GM18511 (cell line): ENCODE measurements at regions not wholly inside any gene's neighbourhood (a gene's known extent, or its start where the extent isn't known, plus 50 kb on each side); places are given as distances from the start of the nearest gene placed in this dataset.

ENCODE experiments used
- ATAC-seq: cut with Tn5 transposase; IDR thresholded peaks from one replicate; pipeline ENCODE4 v1.9.1; 2021; ENCODE audit warnings: mild to moderate bottlenecking, moderate library complexity; ENCODE audit not compliant: unreplicated experiment

DNA sequence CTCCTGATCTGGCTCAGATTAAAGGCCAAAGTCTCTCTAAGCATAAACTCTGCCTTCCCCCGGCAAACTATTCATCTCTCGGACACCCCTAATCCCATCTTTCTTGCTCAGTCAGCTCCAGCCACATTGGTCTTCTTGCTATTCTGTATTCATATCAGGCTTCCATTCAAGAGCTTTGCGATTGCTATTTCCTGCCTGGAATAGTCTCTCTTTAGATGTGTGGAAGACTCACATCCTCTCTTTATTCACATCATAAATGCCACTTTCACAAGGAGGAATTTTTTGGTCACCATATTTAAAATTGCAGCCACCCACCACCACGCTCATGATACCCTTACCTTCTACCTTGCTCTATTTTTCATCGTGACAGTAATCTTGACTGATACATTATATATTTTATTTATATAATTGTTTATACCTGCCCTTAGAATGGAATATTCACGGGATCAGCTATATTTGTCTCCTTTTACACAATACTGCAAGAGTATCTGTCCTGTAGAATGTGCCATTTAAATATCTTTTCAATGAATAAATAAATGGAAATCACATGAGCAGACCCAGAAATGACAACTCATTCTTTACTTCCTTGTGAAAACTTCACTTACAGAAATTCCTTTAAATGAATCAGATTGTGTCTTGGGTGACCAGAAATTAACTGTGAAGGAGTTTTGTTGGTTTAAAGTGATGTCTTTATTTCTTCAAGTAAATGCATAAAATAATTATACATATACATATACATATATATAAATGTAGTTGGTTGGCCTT, 780.6 kb upstream of the FLRT2 start:
- no peak for ATAC-seq

DNA sequence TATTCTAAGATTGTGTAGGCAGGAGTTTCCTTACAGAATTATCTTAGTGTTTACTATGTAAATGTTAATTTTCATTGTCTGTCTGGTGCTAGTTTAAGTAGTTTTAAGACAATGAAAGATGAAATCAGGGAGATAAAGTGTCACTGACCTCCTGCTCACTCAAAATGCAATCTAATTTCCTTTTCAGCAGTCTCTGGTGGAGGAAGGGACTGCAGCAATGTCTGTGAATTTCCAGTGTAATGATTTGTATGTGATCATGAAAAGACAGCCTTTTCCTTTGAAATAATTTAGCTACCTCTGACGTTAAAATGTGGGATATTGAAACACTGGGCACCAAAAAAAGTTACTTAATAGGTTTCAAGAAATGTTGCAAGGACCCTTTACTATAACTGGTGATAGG, 779.7 kb upstream of the FLRT2 start:
- ATAC-seq: no peak

DNA sequence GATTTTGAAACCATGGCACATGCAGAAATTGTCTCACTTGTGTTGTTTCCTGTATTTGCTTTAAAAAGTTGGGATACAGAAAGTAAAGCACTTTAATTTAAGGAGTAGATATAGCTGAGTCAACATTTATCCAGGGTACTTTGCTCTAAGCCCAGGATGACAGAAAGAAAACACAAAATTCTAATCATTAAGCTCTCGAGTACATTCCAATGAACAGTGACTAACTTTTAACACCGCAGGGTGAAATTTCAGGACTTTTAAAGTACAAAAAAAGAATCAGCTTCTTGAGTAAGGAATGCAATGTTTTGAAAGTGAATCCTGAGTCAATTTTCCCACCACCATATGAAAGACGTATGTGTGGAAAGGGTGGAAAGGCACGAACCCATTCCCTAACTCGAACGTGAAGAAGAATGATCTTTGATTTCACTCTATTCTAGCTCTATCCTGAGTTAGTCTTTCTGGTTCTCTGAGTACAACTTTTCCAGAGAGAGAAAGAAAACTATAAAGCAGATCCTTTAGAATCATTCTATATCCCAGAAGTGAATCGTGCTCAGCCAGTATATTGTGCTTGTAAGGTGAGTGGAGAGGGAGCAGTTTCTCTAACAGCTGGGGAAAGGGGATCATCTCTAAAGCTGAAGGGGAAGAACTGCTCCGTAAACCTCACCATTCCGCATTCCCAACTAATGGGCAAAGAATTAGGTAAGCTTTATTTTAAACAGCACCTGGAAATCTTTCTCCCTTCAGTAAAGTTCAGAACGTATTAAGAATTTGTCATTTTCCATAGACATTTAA, 779.0 kb upstream of the FLRT2 start:
- no peak for ATAC-seq

DNA sequence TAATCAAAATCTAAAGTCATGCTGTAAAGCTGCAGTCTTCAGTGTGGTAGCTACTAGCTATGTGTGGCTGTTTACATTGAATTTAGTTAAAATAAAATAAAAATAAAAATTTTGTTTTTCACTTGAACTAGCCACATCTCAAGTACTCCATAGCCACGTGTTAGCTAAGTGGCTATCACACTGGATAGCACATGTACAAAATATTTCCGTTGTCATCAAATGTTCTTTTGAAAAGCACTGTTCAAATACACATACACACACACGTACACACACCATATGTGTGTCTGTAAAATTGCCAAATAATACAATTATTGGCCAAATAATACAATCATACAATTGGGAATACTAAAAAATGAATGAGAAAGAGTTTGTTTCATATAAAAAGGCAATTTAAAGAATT, 778.2 kb upstream of the FLRT2 start:
- ATAC-seq: no peak

DNA sequence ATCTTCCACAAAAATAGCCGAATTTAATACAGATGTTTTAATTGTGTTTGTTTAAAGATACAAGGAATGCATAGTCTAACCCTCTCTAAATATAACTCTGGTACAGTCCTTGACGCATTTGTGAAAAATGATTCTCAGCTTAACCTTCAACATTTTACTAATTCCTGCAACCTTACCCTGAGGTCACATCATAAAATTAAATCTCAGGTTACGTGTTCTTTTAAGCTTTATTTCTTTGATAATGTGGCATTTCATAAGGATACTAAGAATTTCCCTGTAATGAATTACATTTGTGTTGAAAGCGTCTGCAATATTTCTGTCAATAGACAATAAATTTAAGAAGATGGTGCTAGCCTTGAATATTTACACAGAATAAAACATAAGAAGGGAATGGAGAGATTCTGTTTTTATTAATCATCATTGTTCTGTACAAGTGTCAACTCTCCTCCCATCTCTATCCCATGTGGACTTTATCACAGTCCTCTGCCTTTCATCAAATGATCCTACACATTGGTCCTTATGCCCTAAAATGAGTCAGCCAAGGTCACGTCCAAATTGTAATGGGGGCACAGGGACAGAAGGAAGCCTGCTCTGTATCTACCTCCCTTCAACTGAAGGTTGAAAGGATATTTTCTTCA, 769.3 kb upstream of the FLRT2 start:
- no peak for ATAC-seq

DNA sequence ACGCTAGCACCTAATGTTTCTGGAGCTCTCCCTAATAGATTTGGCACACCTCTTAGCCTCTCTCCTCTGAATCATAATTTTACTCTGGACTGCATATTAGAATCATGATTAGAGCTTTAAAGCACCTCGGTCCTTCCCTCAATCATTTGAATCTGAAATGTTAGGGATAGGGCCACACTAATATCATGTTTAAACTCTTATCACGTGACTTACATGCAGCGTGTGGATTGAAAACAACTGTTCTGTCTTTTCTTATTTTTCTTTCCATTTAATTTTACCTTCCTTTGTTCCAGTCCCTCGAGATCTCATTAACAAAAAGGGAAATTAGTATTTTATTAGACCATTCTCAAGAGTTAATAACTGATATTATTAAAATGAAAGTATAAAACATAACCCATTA, 762.5 kb upstream of the FLRT2 start:
- ATAC-seq: no peak

DNA sequence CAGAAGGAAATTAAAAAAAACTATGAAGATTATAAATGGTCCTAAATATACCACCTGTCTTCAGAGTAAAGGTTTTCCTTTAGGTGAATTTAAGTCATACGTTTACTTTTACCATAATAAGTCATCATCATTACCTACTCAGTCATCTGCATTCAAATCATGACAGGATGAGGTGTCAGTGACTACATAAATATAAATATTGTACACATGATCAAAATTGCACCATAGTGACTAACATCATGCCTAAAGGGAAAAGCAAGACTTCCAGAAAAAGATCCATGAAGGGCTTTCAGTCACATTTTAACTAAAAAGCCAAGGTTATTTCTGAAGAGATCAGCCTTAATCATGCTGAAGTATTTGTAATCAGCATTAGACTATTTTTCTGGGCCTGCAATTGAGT, 759.9 kb upstream of the FLRT2 start:
- ATAC-seq: no peak

DNA sequence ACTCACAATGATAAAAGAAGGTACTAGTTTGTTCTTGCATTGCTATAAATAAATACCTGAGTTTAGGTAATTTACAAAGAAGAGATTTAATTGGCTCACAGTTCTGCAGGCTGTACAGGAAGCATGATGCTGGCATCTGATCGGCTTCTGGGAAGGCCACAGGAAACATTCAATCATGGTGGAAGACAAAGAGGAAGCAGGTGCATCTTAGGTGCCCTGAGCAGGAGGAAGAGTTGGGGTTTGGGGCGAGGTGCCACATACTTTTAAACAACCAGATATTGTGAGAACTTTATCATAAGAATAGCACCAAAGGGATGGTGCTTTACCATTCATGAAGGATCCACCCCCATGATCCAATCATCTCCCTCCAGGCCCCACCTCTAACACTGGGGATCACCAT, 752.6 kb upstream of the FLRT2 start:
- ATAC-seq: no peak

DNA sequence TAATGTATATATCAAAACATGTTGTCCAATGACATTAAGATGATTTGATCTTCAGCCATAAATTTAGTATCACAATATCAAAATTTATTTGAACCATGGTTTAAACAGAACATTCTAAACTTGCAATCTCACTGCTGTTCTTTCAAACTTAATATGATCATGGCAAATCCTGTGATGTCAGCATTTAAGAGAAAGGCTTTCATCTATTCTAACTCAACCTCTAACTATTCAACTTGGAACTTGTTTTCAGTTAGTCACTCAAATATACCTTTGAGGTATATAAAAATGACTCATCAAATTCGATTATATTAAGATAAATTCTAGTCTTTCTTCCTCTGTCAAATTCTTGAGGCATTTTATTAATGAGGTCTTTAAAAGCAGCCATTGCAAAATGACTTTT, 747.0 kb upstream of the FLRT2 start:
- no peak for ATAC-seq

DNA sequence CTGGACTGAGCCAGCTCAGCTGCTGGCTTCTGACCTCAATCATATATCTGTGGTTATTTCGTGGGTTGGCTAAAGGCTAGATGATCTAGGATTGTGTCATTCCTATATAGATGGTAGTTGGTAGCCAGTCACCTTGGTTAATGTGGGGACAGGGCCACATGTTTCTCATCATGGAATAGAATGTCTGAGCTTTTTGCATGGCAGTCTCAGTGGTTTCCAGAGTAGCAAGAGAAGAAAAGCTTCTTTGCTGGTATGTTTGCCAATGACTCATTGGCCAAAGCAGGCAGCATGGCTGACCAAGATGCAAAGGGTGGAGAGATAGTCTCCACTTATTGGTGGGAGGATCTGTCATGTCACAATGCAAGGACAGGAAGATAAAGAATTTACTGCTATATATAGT, 746.4 kb upstream of the FLRT2 start:
- no peak for ATAC-seq

DNA sequence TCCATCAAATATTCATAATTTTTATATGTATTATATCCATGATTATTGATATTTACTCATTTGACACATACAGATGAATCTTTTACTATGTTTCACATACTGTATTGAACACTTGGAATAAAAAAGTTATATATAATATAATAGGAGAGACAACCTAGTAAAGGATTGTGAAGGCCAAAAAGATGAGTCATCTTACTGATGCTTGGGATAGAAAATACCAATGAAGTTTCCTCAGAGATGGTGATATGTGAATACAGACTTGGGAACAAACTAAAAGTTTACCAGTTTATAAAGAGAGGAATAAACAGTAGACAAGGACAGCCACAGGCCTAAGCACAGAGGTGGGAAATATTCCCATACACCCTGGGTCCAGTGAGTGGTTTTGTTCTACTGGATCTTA, 743.9 kb upstream of the FLRT2 start:
- ATAC-seq: no peak

DNA sequence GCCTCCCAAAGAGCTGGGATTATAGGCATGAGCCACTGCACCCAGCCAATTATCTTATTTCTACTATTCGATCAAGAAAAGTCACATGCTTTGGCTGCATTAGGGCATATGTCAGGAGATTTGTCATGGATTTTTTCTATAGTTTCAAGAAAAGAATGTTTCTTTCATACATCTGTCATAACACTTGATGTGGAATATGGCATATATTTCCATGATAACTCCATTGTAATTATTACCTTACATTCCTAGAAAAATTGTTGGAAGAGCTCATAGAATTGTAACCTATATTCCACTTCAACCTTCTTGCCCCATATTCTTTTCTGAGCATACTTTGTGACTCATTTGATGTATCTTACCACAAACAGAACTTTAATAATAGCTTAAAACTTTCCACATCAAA, 740.9 kb upstream of the FLRT2 start:
- no peak for ATAC-seq

DNA sequence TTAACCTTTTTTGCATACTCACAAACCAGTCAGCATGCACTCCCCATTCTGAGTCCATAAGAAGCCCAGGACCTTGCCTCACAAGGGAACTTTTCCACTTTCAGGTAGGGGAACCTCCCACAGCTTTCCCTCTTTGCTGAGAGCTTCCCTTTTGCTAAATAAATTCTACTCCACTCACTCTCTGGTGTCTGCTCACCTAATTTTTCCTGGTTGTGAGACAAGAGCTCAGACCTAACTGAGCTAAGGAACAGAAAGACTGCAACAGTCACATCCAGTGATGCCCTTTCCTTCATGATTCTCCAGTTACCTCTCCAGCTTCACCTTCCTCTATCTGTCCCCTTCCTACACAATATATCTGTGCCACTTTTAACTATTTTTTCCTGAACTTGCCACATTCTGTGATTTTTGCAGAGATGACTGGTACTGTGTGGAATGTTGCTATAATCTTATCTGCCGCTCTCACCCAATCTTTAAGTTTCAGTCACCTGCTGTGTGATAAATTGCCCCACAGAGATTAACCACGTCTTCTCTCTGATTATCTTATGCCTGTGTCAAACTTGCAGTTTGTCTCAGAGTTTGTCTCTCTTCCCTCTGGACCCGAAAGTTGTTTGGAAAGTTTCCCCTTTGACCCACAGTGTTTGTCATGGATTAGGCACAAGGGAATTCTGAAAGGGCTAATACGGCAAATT, 737.1 kb upstream of the FLRT2 start:
- ATAC-seq: no peak

DNA sequence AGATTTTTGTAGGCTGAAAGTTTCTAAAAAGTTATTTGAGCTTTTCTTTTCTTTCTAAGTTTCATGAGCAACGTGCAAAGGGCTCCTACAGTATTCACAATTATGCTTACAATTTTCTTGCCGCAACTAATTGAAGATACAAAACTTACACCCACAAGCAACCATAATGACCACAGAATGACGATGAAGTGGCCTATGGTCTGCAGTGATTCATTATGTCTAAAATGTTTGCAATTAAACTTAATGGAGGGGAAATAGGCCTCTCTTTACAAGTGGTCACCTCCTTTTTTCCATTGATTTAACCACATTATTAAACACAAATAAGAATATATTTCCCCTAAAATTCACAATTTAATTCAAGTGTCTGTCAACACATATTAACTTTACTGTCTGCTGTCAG, 732.6 kb upstream of the FLRT2 start:
- no peak for ATAC-seq

DNA sequence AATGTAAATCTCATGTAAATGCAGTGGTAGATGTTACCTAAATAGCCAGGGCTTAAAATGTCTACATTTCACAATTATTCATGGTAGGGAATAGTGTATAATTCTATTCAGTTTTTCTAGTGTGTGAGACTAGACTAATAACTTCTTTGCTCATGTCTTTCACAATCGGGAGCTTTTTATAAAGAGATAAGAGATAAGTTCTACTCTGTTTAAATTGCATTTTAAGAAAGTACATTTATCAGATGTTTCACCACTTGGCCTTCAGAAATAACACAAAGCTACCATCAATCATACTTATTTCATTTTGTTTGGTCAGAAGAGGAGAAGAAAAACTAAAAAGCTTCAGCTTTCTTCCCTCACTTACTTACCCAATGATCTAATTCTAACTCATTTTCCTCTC, 725.5 kb upstream of the FLRT2 start:
- ATAC-seq: no peak

DNA sequence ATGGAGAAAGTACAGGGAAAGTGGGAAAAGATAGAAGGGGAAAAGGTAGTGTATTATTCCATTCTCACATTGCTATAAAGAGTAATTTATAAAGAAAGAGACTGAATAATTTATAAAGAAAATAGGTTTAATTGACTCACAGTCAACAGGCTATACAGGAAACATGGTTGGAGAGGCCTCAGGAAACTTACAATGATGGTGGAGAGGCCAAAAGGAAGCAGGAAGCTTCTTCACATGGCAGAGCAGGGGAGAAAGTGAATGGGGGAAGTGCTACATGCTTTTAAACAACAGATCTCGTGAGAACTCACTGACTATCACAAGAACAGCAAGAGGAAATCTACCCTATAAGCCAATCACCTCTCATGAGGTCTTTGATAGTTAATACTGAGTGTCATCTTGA, 725.0 kb upstream of the FLRT2 start:
- ATAC-seq: no peak

DNA sequence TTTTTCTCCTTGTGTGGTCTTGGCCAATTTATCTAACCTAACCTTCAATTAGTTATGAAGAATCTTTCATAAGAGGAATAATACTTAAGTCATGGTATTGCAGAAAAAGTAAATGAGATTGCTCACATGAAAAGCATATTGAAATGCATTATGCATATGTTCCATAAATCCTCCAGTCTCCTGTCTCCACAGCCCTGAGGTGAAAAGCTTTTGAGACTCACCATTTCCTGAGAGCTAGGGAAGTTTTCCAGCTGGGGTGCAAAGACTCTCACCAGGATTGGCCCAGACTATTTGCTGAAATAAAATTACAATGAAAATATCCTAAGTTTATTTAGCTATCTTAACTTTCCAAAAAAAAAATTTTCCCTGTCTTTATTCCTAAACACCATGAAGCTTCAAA, 723.8 kb upstream of the FLRT2 start:
- ATAC-seq: no peak

DNA sequence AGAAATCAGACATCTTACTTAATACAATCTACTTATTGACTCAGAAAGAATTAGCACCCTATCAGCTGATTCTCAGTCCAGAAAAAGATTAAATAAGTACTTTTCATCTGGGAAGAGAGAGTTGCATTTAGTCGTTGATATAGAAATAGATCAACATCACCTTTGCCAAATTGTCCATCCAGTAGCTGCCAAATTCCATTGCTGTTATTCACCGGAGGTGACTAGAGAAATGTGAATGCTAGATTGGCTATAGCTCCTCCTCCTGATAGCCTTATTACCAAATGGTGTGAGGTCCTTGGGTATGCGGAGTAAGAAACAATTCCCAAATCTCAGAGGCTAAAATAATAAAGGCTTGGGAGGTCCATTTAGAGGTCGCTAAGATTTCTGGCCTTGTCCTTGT, 723.3 kb upstream of the FLRT2 start:
- ATAC-seq: no peak

DNA sequence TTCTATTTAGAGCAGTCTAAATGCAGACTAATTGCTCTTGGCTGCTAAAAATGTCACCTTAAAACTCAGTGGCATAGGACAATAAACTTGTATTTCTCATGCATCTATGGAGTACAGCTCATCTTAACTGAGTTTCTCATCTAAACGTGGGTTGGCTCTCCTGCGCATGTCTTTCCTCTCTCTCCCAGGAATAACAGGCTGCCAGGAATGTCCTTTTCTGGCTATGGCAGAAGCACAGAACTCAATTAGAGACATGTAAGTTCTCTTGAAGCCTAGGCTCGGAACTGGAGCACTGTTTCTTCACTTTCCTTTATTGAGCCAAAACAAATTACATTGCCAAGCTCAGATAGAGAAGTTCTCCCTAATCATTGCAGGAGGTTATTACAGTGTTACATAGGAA, 722.3 kb upstream of the FLRT2 start:
- no peak for ATAC-seq

DNA sequence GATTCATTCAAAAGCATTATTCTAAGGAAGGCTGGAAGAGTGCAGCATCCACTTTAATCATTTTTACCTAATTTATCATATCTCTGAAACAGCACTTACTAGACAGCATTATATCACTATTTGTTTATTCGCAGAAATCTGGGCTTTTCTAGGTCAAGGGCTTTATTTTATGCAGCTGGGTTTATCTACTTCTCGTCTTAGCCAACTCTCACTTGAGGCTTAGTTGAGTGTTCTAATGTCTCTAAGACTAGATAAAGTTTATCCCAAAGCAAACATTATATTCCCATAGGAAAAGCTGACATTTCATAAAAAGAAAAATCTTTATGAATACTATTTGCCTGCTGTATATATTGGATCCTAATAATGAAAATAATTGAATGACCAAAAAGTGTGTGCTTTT, 720.8 kb upstream of the FLRT2 start:
- no peak for ATAC-seq

DNA sequence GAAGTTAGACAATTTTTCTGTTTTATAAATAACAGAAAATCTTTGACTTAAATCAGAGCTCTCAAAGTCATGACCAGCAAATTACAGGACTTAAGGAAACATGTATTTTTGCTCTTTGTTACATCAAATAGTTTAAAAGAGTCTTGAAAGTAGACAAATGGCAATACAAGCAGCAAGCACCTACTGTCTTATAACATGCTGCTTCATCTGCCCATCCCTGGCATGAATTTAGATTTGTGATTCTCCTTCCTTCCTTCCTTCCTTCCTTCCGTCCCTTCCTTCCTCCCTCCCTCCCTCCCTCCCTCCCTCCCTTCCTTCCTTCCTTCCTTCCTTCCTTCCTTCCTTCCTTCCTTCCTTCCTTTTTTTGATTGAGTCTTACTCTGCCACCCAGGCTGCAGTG, 715.6 kb upstream of the FLRT2 start:
- ATAC-seq: no peak

DNA sequence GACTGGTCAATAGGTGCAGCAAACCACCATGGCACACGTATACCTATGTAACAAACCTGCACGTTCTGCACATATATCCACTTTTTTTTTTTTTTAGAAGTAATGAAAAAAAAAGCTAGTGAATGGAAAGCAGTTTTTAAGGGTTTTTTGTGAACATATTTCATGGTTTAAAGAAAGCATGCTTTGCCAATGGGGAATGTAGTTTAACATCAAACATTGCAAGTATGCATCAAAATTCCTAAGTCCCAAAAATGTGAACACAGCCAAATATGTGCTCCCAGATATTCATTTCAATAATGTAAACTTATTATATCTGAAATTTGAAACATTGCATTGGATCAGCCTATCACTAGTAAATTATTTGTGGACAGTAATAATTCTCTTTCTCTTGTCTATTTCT, 710.4 kb upstream of the FLRT2 start:
- ATAC-seq: no peak
